C4-2B (cell line): ENCODE measurements at regions not wholly inside any gene's neighbourhood (a gene's known extent, or its start where the extent isn't known, plus 50 kb on each side); places are given as distances from the start of the nearest gene placed in this dataset.

Experiments
- H3K27ac ChIP-seq: fragments of 450-650 bp; 2 replicates; pipeline ENCODE4 v1.5.1; 2017
- ZFX ChIP-seq: fragments of 450-650 bp; IDR thresholded peaks from 2 replicates; pipeline ENCODE4 v1.6.1; 2017
- TF ChIP-seq, protein P1 (sequence below): fragments of 450-650 bp; conservative IDR thresholded peaks from 2 replicates; pipeline ENCODE4 v1.5.1; 2017; ENCODE audit warnings: mild to moderate bottlenecking

DNA sequence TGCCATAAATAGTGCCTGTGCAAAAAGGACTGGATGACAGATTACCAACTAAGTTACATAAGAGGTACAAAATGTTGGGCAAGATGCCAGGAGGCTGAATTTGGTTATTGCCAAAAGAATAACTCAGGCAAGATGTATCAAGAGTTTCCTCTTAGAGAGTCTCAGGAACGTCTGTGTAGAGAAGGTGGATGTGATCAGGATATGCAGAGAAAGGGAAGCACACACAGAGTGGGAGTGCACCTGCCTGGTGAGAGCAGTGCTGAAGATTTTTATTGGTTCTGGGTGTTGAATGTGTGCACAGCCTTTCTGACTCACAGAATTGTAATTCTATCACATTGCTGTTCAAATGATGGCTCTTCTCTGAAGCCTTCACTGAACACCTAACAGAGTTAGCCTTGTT is 156.8 kb upstream of the HS3ST1 start:
- H3K27ac ChIP-seq = no peak overlapping the region
- TF ChIP-seq ZFX = no peak
- TF ChIP-seq, protein P1, sequence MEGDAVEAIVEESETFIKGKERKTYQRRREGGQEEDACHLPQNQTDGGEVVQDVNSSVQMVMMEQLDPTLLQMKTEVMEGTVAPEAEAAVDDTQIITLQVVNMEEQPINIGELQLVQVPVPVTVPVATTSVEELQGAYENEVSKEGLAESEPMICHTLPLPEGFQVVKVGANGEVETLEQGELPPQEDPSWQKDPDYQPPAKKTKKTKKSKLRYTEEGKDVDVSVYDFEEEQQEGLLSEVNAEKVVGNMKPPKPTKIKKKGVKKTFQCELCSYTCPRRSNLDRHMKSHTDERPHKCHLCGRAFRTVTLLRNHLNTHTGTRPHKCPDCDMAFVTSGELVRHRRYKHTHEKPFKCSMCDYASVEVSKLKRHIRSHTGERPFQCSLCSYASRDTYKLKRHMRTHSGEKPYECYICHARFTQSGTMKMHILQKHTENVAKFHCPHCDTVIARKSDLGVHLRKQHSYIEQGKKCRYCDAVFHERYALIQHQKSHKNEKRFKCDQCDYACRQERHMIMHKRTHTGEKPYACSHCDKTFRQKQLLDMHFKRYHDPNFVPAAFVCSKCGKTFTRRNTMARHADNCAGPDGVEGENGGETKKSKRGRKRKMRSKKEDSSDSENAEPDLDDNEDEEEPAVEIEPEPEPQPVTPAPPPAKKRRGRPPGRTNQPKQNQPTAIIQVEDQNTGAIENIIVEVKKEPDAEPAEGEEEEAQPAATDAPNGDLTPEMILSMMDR = no peak

DNA sequence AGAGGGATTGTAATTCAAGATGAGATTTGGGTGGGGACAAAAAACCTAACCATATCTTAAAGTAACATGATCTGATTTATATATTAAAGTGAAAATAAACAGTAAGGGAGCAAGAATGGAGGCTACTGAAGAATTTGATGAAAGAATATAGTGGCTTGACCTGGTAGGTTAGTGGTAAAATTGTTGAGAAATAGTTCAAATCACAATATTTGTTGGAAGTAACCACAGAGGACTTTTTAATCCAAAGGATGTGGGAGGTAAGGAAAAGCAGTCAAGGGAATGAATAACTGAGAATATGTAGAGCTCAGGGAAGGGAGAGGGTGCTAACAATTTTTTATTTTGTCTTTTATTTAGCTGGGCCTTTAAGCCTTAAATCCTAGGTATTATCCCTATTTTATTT is 139.8 kb upstream of the HS3ST1 start:
- no peak overlapping the region for H3K27ac ChIP-seq
- no peak for TF ChIP-seq ZFX
- TF ChIP-seq, protein P1 = no peak

DNA sequence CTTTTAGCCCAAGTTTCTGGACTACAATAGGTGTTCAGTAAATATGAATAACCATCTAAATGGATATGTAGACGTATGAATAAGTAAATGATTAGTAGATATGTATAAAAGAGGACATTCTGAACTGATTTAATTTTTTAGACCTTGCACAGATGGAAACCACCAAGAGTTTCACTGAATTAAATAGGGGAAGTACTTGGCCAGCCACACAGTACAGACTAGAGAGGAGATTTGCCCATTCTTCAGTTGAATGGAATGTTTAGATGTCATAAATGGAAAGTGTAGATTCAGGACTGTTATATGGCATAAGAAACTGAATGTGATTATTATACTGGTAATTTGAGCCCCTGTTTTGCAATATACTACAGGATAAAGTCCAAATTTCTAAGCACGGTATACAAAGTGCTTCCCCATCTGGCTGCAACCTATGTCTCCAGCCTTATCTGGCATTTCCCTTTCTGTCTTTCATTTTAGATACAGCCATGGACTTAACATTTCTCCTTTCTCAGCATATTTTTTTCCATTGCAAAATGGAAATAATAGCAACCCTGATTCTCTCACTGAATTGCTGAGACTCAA is 137.8 kb upstream of the HS3ST1 start:
- TF ChIP-seq, protein P1 = no peak
- TF ChIP-seq ZFX = no peak
- H3K27ac ChIP-seq = no peak overlapping the region

DNA sequence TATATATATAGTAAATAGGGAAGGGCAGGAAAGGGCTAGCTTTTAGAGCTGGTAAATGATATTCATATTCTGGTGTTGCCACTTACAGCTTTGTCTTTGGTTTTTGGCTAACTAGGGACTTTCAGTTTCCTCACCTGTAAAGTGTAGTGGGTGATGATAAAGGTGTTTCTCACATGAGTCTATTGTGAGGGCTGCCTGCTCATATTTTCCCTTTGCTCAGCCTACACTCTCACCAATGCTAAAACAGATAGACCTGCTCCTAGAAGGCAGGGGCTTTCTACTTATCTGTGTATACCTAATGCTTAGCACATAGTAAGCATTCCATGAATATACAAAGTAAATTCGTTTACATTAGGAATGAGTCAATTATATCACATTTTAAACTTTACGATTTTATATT is 137.2 kb upstream of the HS3ST1 start:
- no peak overlapping the region for H3K27ac ChIP-seq
- TF ChIP-seq ZFX = no peak
- TF ChIP-seq, protein P1 = no peak

DNA sequence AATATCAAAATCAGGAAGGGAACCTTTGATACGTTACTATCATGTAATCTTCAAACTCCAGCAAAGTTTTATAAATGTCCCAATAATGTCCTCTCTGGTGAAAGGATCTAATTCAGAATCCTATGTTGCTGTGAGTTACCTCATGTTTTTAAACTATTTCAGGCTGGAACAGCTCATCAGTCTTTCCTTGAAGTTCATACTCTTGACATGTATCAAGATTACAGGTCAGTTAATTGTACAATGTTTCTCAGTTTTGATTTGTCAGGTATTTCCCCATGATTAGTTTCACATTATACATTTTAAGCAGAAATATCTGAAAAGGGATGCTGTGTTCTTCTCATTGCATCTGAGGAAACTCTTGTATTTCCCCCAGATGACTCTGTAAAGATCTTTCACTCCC is 136.5 kb upstream of the HS3ST1 start:
- TF ChIP-seq ZFX = no peak
- TF ChIP-seq, protein P1 = no peak
- H3K27ac ChIP-seq = no peak overlapping the region

DNA sequence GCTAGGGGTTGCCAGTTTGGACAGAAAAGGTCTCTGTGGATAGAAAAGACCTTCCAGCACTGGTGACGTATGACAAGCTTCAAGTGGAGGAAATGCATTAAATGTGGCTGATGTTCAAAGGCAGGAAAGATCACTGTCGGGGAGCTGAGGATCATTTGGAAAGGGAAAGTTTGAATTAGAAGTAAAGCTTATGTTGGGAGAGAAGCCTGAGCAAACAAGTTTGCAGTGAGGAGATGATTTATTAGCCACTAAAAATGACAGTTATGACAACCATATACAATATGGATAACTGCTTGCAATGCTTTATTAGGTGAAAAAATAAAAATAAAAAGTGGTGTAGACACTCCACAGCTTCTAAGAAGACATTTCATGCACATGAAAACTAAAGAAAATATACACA is 135.3 kb upstream of the HS3ST1 start:
- no peak overlapping the region for H3K27ac ChIP-seq
- TF ChIP-seq, protein P1 = no peak
- no peak for TF ChIP-seq ZFX

DNA sequence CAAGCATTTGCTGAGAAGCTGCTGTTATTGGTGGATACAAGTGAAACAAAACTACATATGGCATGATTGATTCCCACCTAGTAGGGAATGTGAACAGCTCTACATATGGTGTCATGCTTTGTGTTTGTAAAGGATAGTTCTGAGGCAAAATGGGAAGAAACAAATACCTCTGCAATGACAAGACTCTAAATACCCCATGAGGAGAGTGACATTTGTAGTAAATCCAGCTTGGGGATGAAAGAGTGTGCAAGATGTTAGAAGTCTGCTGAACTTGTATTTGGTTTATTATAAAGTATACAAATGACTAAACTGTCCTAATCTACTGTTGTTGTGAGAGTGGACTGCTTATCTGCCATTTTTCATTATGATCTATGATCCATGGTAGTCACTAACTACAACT is 120.8 kb upstream of the HS3ST1 start:
- no peak for TF ChIP-seq ZFX
- TF ChIP-seq, protein P1 = no peak
- H3K27ac ChIP-seq = no peak overlapping the region
